ENCODE measurements at regions not wholly inside any gene's neighbourhood (a gene's known extent, or its start where the extent isn't known, plus 50 kb on each side); places are given as distances from the start of the nearest gene placed in this dataset.

GRCh38 chr5:23718564-23718963, 211.2 kb downstream of the PRDM9 start:
- H3K27me3 ChIP-seq (replicated peaks in 1 of 2; ENCODE audit: control insufficient read depth in 2 of 2, insufficient read depth in 2 of 2, low read length in 1 of 2): no peaks in the 10 kb centered on the region
- SMC1A ChIA-PET (ENCODE audit: uncharacterized antibody, unreplicated experiment): interaction anchor here (1.1 kb wide), 1 partner anchor 8 kb away, joined by 5 read pairs; no protein-coding TSS in a partner anchor
- H3K9ac ChIP-seq (ENCODE audit: control insufficient read depth, insufficient read depth, low read length): no peak overlapping the region
- no peak overlapping the region for H3K4me3 ChIP-seq
- FAIRE-seq (no peak), DNase-seq (ENCODE audit: low read depth, low spot score) (no peak), ATAC-seq (no peak)
- 70% methylated on average over 1 of the region's 1 CpG for WGBS (ENCODE audit: insufficient coverage, insufficient replicate concordance, low lambda C conversion rate, missing lambda C conversion rate)
- H2AFZ ChIP-seq (ENCODE audit: control insufficient read depth, low read depth, low read length): no peak overlapping the region
- no peaks in the 10 kb centered on the region for H3K4me1 ChIP-seq (ENCODE audit: control insufficient read depth, insufficient read depth, low read length)
- in situ Hi-C loops (cut with MboI) (no loop called here), intact Hi-C loops (cut with micrococcal nuclease; ENCODE audit: unreplicated experiment) (no loop called here)
- RAD21 ChIA-PET (ENCODE audit: unreplicated experiment): no interaction called here
- no TSS peak for BruUV-seq (replicated peaks)
- no peaks in the 10 kb centered on the region for H4K20me1 ChIP-seq (ENCODE audit: control insufficient read depth, insufficient read depth)
- TF ChIP-seq KAT2A (conservative IDR thresholded peaks at IDR 0.05; ENCODE audit: control insufficient read depth, low read depth, low read length) (no peak), NR2F1 (conservative IDR thresholded peaks at IDR 0.05) (no peak), NFIC (IDR thresholded peaks at IDR 0.05; ENCODE audit: low read depth, low read length) (no peak), RFX5 (IDR thresholded peaks at IDR 0.05; ENCODE audit: low read depth, low read length) (no peak), ZNF24 (IDR thresholded peaks at IDR 0.05) (no peak), ZNF217 (IDR thresholded peaks at IDR 0.05) (no peak), E2F4 (IDR thresholded peaks at IDR 0.05; ENCODE audit: low read depth, low read length) (no peak), CTCF (IDR thresholded peaks at IDR 0.05 in 2 of 3, conservative IDR thresholded peaks at IDR 0.05 in 1 of 3; ENCODE audit: control insufficient read depth in 2 of 3, extremely low read depth in 1 of 3, insufficient read depth in 1 of 3, low read depth in 3 of 3, low read length in 3 of 3) (no peak), POLR2AphosphoS2 (IDR thresholded peaks at IDR 0.05; ENCODE audit: low read depth, low read length) (no peak)
- H3K9me3 ChIP-seq (replicated peaks; ENCODE audit: control insufficient read depth, insufficient read depth, low read length): no peaks in the 10 kb centered on the region
- no peaks in the 10 kb centered on the region for H3K79me2 ChIP-seq (ENCODE audit: control insufficient read depth, insufficient read depth, low read length)
- no peak overlapping the region for H3K4me2 ChIP-seq (ENCODE audit: control insufficient read depth, insufficient read depth)
- CTCF ChIA-PET: no interaction called here
- H3K36me3 ChIP-seq (ENCODE audit: control insufficient read depth in 2 of 2, insufficient read depth in 2 of 2, low read length in 1 of 2): no peaks in the 10 kb centered on the region
- POLR2A ChIA-PET: no interaction called here
- no peak overlapping the region for H3K27ac ChIP-seq (ENCODE audit: control insufficient read depth, insufficient read depth)

Measured in GM12878 (cell line).